OCI-M2 (cell line): ENCODE measurements at regions not wholly inside any gene's neighbourhood (a gene's known extent, or its start where the extent isn't known, plus 50 kb on each side); places are given as distances from the start of the nearest gene placed in this dataset.
"Not testable (repeated sequence)": the region's sequence is repeated elsewhere in the genome, so short reads cannot be mapped to it uniquely, and the experiment has no call there.

Experiments
- DNase-seq: peaks from one replicate; lab custom pipeline; 2025; ENCODE audit not compliant: unreplicated experiment; lab: John Stamatoyannopoulos, UW

DNA sequence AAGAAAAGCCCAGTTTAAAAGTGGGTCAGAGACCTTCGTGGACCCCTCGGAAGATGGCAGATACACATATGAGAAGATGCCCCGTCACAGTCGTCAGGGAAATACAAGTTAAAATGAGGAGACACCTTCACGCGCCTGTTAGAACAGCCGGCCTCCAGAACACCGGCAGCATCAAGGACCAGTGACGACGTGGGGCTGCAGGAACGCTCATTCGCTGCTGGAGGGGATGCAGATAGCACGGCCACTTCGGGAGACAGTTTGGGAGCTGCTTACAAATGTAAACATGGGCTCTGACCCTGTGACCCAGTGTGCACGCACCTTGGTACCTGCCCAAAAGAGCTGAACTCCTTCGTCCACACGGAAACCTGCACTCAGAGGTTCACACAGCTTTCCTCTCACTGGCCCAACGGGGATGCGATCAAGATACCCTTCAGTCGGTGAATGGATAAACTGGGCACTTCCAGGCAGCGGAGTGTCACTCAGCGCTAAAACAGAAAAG is 83.7 kb upstream of the CTDP1 start:
- DNase-seq: no peak

DNA sequence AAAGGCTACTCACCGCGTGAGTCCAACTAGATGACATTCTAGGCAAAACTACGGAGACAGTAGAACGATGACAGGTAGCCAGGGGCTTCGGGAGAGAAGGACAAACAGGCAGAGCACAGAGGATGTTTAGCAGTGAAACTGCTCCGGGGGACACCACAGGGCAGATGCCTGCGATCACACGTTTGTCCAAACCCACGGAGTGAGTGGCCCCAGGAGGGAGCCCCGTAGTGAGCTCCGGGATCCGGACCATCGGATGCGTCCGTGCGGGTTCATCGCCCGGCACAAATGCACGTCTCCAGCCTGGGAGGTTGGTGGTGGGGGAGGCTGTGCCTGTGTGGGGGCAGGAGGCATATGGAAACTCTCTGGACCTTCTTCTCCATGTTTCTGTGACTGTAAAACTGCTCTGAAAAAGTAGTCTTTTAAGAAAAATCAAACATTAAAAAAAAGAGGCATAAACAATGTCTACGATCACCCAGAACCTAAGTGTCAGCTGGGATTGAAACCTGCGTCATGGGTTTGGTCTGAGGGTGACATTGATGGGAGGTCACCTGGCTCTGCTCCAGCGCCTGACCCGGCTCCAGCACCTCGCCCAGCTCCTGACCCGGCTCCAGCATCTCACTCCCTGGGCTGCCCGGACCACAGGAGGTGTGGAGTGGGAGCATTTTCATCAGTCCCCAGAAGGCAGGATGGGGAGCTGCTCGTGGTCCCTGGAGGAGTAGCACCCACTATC is 83.0 kb upstream of the CTDP1 start:
- no peak for DNase-seq

DNA sequence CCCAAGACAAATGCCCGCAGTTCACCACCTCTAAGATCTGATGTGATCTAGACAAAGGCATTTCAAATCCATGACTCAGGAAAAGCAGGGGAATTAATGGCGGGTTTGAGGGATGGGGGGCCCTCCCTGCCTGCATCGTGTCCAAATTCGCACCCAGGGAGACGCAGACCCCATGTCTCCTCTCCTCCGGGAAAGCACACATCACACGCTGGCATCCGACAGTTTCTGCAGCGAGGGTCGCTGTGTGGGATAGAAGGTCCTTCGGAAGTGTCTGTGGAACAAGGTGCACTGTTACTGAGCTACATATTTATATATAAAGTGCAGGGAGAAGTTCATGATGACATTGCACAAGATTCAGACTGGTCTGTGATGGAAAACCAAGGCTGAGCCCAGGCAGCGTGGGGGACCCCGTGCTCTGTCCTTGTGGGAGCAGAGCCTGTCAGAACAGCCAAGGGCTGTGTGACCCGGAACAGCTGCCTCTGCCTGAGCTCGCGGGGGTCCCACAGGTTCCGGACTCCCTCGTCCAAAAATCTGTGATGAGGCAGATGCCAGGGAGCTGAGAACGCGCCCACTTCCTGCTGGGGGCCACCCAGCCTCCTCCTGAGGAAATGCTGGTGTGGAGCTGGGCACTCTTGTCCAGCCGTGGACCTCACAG is 82.3 kb upstream of the CTDP1 start:
- DNase-seq: no peak

DNA sequence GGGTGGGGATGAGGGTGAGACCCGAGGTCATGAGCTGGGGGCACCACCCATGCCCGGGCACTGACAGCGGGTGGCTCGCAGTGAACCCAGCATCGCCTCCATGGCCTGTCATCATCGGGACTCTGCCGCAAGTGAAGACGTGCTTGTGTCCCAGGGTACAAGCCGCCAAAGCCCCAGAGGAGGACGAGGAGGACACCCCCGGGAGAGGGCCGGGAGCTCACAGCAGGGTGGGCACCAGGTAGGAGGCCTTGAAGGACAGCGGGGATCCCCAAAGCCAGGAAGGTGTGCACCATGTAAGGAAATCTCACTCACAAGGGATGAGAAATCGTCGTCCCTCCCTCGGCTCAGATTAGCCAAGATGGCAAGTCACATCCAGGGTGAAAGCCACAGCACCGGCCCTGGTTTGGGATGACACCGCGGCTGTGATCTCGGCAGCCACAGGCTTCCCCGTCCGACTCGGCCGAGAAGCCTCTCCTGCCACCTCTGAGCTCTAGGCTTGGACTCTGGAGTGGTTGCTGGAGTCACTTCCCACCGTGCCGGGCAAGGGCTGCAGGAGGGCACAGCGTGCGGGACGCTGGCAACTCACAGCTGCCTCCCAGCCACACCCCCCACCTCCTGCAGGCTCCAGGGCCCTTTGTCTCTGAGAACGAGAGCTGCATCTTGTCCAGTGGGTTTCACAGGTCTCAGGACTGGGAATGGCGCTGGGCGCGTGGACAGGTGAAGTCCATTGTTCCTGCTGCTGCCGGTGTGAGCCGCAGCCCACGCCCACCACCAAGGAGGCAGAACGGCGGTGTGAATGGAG is 81.6 kb upstream of the CTDP1 start:
- no peak for DNase-seq

DNA sequence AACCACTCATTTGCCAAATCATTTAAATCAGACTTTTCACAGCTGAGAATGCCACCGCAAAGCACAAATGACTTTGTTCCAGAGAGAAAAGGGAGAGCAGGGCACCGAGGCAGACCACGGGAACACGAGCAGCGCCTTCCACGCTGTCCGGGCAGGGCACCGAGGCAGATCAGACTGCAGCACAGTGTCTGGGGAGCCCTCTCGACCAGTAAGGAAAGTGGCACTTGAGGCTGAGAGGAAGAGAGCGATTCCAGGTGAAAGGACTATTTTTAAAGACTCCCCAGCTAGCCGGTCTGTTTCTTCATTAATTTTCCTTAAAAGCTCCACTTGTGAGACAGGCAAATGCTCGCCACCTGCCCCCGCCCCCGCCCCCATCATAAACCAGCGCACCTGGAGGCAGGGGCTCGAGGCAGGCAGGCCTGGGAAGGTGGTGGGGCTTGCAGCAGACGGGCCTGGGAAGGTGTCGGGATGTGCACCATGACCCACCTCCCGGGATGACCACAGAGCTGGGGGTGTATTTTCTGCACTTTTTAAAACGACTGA is 80.9 kb upstream of the CTDP1 start:
- no peak for DNase-seq

DNA sequence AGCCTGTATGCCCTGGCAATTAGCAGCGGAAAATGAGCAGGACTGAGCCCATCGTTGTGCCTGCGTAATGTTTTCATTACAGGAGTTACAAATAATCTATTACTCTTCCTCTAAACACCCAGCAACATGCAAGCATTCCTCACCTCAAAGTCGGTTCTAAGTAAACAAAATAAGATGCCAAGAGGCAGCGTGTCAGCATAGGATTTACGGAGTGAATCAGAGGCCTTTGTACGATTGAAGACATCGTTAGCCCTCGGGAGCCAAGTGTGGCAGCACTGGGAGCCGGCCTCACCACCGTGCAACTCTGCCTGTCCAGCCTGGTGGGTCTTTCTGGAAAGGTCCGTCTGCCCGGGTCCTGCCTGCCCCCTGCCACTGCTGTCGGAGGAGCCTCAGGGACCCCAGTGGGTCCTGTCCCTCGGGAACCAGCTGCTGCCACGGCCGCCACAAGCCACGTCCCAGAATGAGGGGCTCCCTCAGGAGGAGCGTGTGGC is 80.1 kb upstream of the CTDP1 start:
- DNase-seq: no peak

DNA sequence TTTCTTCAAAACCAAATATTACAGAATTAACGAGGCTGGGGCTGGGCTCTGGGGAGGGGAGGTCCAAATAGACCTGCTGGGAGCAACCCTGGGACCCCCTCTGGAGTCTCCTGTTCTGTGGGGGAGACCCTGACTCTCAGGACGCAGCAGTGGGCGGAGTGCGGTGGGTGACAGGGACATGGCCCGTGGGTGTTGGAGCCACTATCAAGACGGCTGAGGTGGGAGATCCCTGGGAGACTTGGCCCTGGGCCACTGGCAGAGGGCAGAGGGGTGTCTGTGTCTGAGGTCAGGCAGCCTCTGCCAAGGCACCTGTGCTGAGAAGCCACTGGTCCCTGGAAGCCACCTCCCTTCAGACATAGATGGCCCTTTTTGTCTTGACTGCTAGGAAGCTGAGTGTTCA is 79.5 kb upstream of the CTDP1 start:
- no peak for DNase-seq

DNA sequence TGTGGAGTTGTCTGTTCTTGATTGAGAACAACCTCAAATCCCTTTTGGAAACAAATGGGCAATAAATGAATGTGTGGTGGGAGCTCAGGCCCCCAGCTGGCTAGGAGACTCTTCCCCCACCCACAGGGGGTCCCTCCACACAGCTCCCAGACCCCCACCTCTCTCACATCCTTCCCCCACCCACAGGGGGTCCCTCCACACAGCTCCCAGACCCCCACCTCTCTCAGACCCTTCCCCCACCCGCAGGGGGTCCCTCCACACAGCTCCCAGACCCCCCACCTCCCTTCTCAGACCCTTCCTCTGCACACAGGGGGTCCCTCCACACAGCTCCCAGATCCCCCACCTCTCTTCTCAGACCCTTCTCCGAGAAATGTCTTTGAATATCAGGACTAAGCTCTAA is 79.0 kb upstream of the CTDP1 start:
- DNase-seq: no peak

DNA sequence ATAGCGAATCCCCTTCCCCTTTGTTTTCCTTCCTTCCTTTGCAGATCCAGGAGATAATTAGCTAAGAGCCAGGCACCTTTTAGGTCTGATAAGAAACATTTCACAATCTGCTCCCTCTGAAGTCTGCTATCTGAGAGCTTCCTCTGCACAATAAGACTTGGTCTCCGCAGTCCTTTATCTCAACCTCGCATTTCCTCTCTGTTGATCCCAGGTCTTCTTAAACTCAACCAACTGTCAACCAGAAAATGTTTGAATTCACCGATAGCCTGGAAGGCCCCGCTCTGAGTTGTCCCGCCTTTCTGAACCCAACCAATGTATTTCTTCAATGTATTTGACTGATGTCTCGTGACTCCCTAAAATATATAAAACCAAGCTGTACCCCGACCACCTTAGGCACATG is 78.4 kb upstream of the CTDP1 start:
- DNase-seq: peak; percentile 31

DNA sequence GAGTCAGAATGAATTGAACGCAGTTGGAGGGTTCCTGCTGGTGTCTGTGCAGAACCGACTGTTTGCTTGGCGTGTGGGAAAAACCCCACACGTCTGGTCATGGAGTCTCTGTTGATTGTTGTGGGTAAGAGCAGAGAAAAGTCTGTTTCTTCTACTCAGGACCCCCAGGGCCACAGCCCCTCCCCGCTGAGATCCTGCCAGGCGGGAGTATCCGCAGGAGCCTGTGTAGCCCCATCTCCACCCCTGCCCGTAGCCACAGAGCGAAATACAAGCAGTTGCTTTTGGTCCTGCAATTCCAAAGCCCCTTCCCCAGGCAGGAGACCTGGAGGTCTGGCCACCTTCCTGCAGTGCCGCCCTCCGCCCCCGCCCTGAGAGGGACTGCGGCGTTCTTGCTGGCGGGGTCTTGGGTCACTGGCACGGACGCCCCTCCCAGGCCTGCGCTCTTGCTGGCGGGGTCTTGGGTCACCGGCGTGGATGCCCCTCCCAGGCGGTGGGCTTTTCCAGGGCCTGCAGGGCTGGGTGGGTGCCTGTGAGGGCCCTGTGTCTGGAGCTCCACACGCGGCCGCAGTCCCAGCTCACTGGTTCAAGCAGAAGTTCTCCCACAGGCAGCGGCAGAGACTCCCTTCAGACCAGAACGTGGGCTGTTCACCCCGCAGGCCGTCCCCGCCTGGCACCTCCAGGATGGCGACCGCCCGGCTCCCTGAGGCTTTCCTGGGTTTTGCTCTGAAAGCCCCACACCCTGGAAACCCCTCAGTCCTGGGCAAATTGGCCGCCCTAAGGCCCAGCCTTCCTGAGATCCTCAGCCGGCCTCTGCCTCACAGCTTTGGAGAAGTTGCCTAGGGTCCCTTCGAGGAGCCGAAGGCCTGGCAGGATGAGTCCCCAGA is 76.0 kb upstream of the CTDP1 start:
- DNase-seq: no peak

DNA sequence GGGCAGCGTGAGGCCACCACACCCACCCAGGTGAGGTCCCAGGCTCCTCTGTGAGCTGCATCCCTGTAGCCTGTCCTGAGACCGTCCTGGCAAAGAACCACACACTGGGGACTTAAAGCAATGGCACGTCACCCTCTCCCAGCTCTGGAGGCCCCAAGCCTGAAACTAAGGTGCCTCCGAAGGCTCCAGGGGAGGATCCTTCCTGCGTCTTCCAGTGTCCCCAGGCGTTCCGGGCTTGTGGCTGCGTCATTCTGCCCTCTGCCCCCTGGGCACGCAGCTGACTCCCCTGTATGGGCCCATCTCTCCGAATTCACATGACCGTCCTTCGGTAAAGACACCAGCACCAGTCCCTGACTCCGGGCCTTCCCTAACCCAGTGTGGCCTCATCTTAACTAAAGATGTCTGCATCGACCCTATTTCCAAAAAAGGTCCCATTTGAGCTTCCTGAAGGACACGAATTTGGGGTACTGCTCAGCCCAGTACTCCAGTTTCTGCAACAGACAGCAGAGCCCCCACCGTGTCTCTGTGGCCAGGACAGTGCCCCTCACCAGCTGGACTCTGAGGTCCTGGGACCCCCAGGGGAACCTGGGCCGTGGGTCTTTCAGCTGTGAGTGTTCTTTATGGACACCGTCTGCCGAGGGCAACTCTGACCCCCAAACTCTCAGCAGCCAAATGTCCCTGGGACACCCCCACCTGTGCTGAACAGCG is 75.2 kb upstream of the CTDP1 start:
- no peak for DNase-seq

DNA sequence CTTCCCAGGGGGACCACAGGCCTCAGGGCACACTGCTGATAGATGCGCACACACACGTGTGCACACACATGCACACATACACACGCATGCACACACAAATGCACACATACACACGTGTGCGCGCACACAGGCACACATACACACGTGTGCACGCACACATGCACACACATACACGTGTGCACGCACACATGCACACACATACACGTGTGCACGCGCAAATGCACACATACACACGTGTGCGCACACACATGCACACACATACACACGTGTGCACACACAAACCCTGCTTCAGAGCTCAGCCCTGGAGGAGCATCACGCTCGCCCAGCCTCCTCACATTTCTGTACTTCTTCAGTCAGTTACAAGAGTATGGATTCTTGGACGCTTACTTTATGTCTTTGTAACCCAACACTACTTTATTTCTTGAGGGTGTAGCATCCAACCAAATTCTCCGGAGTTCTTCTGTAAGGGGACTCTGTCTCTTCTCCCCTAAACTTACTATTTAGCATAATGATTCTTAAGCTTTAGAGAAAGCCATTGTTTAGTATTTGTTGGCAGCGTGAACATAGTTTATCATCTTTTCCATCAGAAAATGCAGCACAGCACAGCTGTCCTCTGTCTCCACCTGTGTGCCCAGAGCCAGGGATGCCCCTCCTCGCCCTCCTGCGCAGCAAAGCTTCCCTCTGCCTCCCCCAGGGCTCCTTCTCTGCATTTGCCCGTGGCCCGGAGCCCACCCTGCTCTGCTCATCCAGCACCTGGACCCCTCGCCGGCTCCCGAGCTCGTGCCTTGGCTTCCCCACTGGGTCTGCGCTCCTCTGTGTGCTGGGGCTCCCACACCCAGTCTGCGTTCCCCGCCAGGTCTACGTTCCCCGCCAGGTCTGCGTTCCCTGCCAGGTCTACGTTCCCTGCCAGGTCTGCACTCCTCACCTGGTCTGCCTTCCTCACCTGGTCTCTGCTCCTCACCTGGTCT is 74.4 kb upstream of the CTDP1 start:
- DNase-seq: no peak

DNA sequence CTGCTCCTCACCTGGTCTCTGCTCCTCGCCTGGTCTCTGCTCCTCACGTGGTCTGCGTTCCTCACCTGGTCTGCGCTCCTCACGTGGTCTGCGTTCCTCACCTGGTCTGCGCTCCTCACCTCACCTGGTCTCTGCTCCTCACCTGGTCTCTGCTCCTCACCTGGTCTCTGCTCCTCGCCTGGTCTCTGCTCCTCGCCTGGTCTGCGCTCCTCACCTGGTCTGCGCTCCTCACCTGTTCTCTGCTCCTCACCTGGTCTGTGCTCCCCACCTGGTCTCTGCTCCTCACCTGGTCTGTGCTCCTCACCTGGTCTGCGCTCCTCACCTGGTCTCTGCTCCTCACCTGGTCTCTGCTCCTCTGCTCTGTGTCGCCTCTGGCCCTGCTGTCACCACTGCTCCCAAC is 73.5 kb upstream of the CTDP1 start:
- not testable (repeated sequence) for DNase-seq

DNA sequence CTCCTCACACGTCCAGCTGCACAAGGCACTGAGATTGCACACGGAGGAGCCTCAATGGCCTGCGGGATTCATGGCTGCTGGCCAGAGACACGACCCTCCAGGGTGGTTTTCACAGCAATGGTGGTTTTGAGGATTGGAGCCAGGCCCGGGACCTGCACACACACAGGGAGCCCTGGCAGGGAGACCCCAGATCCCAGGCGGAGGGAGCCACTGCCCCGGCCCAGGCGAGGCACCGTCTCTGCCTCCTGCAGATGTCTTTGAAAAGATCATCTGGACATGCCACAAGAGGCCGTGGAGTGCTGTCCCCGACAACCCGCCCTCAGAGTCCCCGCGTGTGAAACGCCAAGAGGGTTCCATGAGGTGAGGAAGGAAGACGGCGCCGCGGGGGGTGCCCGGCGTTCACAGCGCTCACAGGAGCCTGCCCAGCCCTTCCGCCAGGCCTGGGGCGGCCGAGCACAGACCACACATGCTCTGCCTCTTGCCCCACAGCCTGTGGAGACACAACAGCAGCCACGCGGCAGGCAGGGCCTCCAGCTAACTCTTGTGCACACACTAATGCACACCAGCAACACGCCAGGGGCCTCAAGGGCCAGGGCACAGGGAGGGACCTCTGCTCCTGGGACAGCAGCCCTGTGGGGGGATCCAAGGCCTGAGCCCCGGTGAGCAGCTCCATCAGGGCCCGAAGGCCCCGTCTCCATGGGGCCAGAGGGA is 72.8 kb upstream of the CTDP1 start:
- no peak for DNase-seq

DNA sequence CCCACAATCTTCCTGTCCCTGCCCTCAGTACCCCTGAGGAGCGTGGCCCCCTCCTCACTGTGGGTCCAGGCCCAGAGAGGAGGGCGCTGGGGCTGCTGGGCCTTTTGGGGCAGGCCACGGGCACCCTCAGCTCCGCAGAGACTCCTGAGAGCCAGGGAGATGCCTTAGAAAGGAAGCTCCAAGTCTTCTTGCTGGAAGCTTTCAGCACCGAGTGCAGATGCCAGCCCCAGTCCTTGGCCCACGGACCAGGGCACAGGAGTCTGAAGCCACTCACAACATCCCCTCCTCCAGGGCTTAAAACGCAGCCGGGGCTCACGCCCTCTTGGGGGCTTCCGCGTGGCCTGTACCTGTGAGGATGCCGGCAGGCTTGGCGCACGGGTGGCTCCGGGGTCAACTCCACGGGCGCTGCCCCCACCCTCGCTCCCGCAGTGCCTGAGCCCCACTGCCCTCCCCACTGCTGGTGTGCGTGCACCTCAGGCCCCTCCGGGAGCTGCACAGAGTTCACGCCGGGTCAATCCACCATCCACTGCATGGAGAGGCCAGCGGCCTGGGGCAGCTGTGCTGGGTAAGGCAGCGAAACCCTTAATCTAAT is 72.1 kb upstream of the CTDP1 start:
- no peak for DNase-seq

DNA sequence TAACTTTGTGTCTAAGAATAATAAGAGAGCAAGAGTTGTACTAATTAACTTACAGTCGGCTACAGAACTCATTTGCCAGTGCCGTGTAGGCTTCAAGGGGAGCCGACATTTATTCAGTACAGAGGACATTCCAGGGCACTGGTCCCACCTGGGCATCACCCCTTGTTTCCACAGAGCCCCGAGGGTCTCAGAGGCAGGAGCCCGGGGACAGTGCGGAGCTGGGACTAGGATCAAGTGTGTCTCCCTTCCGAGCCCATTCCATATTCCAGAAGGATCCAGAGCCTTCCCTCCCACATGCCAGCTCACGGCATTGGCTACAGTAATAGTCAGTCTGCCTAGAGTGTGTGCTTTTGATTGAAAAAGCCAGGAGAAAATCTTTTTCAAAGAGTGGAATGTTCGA is 71.5 kb upstream of the CTDP1 start:
- DNase-seq: no peak

DNA sequence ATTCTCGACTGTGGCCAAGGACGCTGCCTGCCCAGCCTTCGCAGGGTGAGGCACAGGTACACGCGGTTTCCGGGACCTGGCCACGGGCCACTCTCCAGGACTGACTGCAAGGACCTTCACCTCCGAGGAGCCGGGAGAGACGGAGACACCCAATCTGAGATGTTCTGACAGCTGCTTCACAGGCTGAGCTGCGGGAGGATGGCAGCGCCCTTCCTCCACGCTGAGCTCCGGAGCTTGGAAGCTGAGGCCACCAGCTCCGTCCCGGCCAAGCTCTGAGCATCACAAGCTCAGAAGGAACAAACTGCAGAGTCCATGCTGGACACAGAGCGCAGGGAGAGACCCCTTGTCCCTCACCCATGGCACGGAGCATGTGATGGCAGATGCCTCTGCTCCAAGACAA is 71.1 kb upstream of the CTDP1 start:
- no peak for DNase-seq

DNA sequence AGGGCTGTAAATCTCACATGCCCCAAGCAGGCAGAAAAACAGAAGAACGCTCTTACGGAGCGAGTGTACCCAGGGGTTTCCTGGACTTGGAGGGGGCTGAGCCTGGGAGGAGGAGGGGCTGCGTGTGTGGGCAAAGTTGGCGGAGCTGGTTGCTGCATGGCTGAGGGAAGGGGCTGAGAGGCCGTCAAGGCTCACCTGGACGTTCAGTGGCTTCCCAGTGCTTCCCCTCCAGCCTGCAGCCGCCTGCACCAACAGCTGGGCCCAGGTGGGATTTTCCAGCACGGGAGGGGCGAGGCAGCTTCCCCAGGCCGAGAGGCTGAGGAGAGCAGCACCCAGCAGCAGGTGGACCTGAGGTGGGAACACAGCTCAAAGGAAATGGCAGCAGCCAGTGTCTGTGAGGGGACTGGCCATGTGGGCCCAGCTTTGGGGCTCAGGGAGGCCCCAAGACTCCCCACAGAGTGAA is 70.6 kb upstream of the CTDP1 start:
- no peak for DNase-seq
